Embryonic facial prominence (tissue), 1 donor: ENCODE measurements at regions not wholly inside any gene's neighbourhood (a gene's known extent, or its start where the extent isn't known, plus 50 kb on each side); places are given as distances from the start of the nearest gene placed in this dataset.

Source experiments
- DNase-seq: peaks from one replicate; pipeline ENCODE4 v3.0.0-alpha.2; 2016; ENCODE audit errors: extremely low spot score

DNA sequence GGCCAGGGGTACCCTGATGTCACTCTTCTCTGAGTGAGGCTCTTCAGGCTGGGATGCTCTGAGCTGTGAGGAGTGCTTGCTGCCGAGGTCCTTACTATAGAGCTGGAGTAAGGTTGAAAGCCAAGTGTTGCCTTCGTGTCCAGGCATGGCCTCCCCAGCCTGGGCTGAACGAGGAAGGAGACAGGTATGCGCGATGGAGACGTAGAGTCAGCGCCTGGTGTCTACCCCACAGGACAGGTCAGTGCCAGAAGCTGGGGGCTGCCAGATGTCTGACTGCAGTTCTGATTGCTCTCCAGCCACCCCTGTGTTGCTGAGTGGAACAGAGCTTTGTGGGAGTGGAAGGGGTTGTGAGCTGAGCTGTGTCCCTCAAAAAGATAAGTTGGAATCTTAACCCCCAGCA lies 135.8 kb upstream of the AJAP1 start:
- DNase-seq: no peak

DNA sequence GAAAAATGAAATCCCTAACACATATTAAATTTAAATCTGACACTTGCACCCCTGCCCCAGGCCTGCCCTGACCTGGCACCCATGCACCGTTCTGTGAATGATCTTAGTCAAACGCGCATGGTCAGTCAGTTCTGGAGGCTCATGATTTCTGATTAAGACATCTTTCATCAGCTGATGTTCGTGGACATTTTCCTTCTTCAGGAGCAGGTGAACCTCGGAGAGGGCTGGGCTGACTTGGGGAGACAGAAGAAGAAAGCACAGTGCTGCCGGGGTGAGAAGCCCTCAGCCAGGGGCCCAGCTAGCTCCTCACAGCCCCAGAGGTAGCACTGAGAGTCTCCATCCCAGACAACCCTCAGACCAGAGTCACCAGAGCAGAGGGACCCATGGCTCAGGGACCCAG lies 134.5 kb upstream of the AJAP1 start:
- DNase-seq: no peak

DNA sequence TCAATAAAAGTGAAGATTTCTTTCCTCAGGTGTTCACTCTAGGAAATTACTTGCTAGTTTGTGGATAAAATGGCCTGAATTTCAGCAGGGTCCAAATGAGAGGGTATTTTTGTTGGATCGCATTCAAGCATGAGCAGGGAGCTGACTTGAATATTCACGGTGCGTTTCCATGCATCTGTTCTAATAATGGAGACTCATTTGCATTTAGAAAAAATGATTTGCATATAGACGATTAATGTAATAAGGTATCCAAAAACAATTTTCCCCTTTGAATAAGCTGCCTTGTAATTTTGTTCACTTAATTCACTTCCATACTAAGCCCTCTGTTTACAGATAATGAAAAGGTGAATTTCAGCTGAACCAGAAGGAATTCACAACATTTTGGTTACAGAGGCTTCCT lies 130.9 kb upstream of the AJAP1 start:
- DNase-seq: no peak

DNA sequence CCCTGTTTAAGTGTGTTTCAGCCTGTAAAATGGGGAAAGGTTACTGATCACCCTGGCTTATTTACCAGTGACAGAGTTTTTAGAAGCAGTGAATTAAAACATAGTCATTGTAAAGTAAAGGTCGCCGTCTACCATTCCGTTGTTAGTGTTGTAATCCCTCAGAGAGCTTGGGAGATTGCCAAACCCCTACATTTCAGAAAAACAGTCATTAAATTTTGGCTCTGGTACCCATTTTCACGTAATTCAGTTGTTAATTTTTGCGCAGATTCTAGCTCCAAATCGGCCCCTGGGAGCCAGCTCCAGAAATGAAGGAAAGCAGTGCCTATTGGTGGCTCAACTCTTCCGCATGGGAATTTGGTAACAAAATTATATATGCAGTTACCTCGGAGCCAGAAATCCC lies 127.7 kb upstream of the AJAP1 start:
- no peak for DNase-seq

GRCh38 chr1:4527819-4528218 lies 126.6 kb upstream of the AJAP1 start:
- no peak for DNase-seq

DNA sequence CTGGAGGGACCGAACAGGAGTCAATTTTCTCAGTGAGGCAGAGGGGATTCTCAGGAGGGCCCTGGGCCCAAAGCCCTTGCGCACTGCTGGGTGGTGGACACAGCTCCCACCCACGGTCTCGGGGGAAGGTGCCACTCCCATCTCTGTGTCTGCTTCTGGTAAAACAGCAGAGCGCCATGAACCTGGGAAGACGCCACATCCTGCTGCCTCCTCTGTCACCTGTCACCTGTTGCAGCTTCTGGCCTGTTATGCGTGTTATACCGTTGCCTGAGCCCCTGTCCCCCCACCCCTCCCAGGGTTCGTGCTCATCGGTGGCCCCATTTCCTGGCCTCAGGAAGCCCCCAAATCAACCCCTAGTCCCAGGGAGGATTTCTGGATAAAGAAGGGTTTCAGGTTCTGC lies 125.8 kb upstream of the AJAP1 start:
- DNase-seq: no peak

- no peak for DNase-seq
Observed at GRCh38 chr1:4529446-4530165, 124.8 kb upstream of the AJAP1 start.

GRCh38 chr1:4530166-4530785 lies 124.1 kb upstream of the AJAP1 start:
- DNase-seq: no peak

DNA sequence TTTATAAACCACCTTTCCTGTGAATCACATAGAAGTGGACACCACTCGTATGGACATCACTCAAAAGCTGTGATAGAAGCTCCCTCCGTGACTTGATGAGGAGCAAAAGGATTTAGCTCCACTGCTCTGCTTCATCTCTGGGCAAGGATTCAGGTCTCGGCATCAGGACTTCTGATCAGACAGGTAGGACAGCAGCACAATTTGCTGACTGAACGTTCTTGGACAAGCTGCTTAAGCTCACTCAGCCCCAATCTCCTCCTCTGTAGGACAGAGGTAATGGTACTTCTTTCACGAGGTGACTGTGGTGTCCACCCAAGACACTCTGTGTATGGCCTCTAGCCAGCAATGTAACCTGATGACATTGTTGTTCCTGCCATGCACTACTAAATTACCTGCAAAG lies 122.6 kb upstream of the AJAP1 start:
- DNase-seq: no peak

GRCh38 chr1:4532656-4533055 lies 121.8 kb upstream of the AJAP1 start:
- no peak for DNase-seq

GRCh38 chr1:4546911-4547310 lies 107.5 kb upstream of the AJAP1 start:
- no peak for DNase-seq

- DNase-seq: no peak
Observed at GRCh38 chr1:4549930-4550329, 104.5 kb upstream of the AJAP1 start.

DNA sequence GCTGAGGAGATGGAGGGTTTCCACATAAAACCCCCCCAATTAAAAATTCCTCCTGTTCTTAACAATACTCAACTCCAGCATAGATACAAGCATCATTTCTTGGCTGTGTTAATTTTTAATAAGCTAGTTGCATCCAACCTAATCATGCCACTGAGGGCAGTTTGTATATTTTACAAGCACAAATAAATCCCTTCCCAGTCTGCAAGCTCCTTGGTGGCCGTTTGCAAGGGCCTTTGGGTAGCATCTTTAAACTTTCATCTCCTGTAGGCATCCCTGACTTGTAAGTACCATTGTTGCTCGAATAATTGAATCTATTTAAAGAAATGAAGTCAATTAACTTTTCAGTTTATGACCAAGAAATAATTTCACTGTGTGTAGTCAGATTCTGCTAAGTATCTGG lies 103.5 kb upstream of the AJAP1 start:
- DNase-seq: no peak

GRCh38 chr1:4551706-4552105 lies 102.7 kb upstream of the AJAP1 start:
- DNase-seq: no peak

DNA sequence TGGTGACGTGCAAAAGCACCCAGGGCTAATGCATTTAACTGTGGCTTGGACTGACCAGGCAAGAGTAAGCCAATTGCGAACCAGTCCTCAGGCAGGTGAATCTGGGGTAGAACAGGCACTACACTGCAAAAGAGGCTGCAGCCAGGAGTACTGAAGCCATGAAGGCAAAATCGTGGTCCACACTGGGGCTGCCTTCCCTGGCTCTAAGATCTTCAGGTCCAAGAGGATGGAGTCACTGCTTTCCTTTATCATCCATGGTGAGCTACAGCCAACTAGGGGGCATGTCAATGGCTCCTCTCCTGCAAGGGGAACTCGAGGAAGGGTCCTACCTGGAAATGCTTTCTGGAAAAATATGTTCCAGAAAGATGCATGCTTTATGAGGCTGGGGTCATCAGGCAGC lies 100.6 kb upstream of the AJAP1 start:
- no peak for DNase-seq

DNA sequence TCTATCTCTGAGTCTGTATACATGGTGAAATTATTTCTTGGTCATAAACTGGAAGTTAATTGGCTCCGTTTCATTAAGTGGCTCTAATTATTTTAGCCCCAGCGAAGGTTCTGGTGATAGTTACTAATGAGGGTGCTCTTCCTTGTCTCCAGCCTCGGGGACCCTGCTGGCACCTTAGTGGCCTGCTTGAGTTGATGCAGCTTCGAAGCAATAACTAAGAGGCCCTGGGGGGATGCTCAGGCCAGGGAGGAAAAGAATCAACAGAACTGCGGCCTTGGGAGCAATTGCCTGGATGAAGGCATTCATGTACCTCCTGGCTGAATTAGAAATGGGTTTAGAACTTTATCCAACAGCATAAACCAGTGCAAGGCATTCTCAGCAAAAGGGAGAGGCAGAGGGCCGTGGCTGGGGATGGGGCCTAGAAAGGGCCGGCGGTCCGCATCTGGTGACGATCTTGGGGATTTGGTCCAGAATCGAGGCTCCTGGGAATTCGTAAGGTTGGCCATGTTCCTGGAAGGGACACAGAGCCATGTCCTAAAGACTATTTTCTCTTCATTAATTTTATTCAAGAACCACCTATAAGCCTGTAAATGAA lies 100.0 kb upstream of the AJAP1 start:
- DNase-seq: no peak

DNA sequence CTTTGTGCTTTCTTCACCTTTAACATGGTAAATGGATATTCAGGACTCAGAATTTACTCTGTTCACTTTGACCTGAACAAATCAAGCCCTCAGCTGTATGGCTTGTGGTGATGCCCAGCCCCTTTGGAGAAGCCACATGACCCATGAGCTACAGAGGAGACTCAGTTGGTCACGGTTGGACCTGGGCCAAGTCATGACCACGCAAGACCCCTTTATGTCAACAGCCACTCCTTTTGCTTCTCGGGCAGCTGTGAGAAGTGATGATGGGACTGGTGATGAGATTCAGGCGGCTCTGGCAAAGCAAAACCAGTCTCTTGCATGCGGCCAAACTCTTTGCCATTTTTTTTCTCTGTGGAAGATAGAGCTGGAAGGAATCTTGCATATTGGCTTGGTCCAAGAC lies 96.5 kb upstream of the AJAP1 start:
- no peak for DNase-seq

GRCh38 chr1:4561205-4561604 lies 93.2 kb upstream of the AJAP1 start:
- DNase-seq: no peak

DNA sequence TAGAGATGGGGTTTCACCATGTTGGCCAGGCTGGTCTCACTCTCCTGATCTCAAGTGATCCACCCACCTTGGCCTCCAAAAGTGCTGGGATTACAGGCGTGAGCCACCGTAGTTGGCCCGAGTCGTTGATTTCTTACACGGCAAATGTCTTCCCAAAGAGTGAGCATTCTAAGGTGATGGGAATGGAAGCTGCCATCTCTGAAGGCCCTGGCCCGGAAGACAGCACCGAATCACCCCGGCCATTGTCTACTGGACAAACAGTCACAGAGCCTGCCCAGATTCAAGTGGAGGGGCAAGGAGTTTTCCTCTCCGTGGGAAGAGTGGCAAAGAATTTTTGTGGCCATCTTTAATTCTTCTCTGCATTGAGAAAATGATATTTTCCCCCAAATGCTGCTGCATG lies 92.1 kb upstream of the AJAP1 start:
- no peak for DNase-seq

DNA sequence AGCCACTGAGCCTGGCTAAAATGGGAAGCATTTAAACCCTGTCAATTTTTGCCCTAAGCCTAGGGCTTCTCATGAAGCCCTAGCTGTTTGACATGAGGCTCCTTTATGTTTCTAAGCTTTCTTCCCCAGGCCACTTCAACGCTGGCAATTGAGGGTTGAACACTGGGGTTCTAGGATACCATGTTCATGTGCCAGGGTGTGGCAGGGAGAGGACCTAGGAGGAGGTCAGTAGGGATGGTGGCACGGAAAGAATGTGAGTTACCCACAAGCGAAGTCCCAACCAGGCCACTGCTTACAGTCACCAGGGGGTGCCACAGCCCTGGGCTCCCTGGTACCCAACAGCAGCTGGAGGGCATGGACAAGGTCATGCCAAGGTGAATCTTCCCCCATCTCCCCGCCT lies 90.8 kb upstream of the AJAP1 start:
- no peak for DNase-seq

GRCh38 chr1:4564051-4564450 lies 90.4 kb upstream of the AJAP1 start:
- DNase-seq: no peak

DNA sequence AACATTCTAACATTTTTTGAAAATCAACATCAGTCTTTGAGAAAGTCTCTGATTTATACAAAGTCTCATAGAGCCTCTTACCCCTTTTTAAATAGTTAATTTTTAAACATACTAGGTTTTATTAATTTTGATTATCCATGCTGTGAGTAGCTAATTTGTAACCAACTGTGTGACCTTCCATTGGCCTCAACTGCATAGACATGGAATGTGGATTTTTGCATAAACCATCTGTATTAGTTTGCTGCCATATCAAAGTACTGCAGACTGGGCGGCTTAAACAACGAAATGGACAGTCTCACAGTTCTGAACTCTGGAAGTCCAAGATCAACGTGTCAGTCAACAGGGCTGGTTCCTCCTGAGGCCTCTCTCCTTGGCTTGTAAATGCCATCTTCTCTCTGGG lies 89.2 kb upstream of the AJAP1 start:
- no peak for DNase-seq

DNA sequence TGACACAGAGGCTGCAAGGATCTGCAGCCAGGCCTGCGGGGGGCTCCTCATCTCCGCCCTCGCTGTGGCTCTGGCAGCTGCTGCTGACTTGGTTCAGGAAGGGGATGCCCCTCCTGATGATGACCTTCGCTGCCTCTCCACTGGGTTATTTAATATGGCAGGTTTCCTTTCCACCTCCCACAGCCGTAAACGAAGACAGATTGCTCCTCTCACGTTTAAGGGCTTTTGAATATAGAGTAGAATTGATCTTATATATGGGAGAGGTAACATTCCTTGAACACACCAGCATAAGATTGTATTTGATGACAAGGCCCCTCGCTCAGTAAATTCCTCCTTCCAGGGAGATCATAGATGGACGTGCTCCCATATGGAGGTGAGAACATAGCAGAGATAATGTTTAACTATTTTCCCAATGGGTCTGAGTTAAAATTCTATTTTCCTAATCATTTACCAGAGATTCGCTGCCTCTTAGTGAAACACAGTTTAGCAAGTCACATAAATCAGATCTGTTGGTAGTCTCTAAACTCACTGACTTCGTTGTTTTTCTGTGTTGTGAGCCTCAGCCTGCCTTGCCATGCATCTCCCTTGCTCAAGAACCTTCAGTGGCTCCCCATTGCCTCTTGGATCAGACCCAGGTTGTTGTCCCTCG lies 88.5 kb upstream of the AJAP1 start:
- no peak for DNase-seq
